ENCODE measurements at regions not wholly inside any gene's neighbourhood (a gene's known extent, or its start where the extent isn't known, plus 50 kb on each side); places are given as distances from the start of the nearest gene placed in this dataset.

GRCh38 chr13:34312578-34312977 lies 494.6 kb downstream of the RFC3 start:
- DNase-seq: no peak

GRCh38 chr13:34320084-34320483 lies 502.1 kb downstream of the RFC3 start:
- DNase-seq: no peak

- no peak for DNase-seq
Observed at GRCh38 chr13:34322014-34322742, 504.2 kb downstream of the RFC3 start.

- DNase-seq: no peak
Observed at GRCh38 chr13:34322743-34323074, 504.8 kb downstream of the RFC3 start.

- no peak for DNase-seq
Observed at GRCh38 chr13:34335014-34336007, 517.4 kb downstream of the RFC3 start.

GRCh38 chr13:34338102-34338501 lies 520.2 kb downstream of the RFC3 start:
- DNase-seq: no peak

GRCh38 chr13:34340534-34340933 lies 522.6 kb downstream of the RFC3 start:
- DNase-seq: no peak

GRCh38 chr13:34343413-34343940 lies 525.5 kb downstream of the RFC3 start:
- DNase-seq: no peak

GRCh38 chr13:34344816-34345215 lies 526.9 kb downstream of the RFC3 start:
- no peak for DNase-seq

- no peak for DNase-seq
Observed at GRCh38 chr13:34345258-34345965, 527.5 kb downstream of the RFC3 start.

GRCh38 chr13:34346626-34347025 lies 528.7 kb downstream of the RFC3 start:
- DNase-seq: no peak

GRCh38 chr13:34347784-34348573 lies 530.0 kb downstream of the RFC3 start:
- DNase-seq: peak; percentile 81

GRCh38 chr13:34349091-34349722 lies 531.3 kb downstream of the RFC3 start:
- peak; percentile 23 for DNase-seq

GRCh38 chr13:34350671-34351070 lies 532.7 kb downstream of the RFC3 start:
- no peak for DNase-seq

GRCh38 chr13:34351134-34351533 lies 533.2 kb downstream of the RFC3 start:
- no peak for DNase-seq

- no peak for DNase-seq
Observed at GRCh38 chr13:34352958-34353357, 535.0 kb downstream of the RFC3 start.

GRCh38 chr13:34356686-34357434 lies 538.9 kb downstream of the RFC3 start:
- DNase-seq: no peak

- DNase-seq: no peak
Observed at GRCh38 chr13:34357435-34358232, 539.7 kb downstream of the RFC3 start.

GRCh38 chr13:34358811-34359513 lies 541.0 kb downstream of the RFC3 start:
- no peak for DNase-seq

All from renal pelvis (tissue), 1 donor.